ENCODE measurements at regions not wholly inside any gene's neighbourhood (a gene's known extent, or its start where the extent isn't known, plus 50 kb on each side); places are given as distances from the start of the nearest gene placed in this dataset.

- no peak for TF ChIP-seq CTCF (IDR thresholded peaks at IDR 0.05)
- TF ChIP-seq POLR2A (IDR thresholded peaks at IDR 0.05) = no peak
Observed at GRCh38 chr21:35833388-35833787, 226.9 kb downstream of the SETD4 start.
